B cell (primary cell): ENCODE measurements at regions not wholly inside any gene's neighbourhood (a gene's known extent, or its start where the extent isn't known, plus 50 kb on each side); places are given as distances from the start of the nearest gene placed in this dataset.

Source experiments
- ATAC-seq: fragments of 200-7000 bp; cut with Tn5 transposase; one replicate; pipeline ENCODE4 v1.10.0; 2021; ENCODE audit warnings: low read depth, mild to moderate bottlenecking, moderate number of reproducible peaks, moderate library complexity
- CTCF ChIA-PET: fragments of 350-600 bp; sonication (Branson Sonifier 250); formaldehyde crosslinking; loops from one replicate; lab custom pipeline; 2021; ENCODE audit warnings: antibody characterized with exemption, inconsistent platforms; lab: Charles Lee
- POLR2A ChIA-PET: fragments of 350-600 bp; sonication (Branson Sonifier 250); formaldehyde crosslinking; loops from one replicate; lab custom pipeline; 2021; ENCODE audit warnings: antibody characterized with exemption; lab: Charles Lee
- DNase-seq: peaks from one replicate; pipeline ENCODE4 v3.0.0; 2013
- H2AFZ ChIP-seq: 2 replicates; pipeline ENCODE4 v1.6.1; 2012; ENCODE audit warnings: mild to moderate bottlenecking, low read depth, low read length; ENCODE audit not compliant: insufficient read depth, poor library complexity, severe bottlenecking
- H3K27ac ChIP-seq, 2 donors: 1 replicate in 1 of 2; 2 replicates in 1 of 2; pipeline ENCODE4 v1.5.1; 2012 to 2013; ENCODE audit warnings: low read length in 2 of 2, mild to moderate bottlenecking in 2 of 2, moderate library complexity in 1 of 2
- H3K27me3 ChIP-seq, 4 experiments: fragments of 200-600 bp in 1 of 4; sonication (generic) in 1 of 4; replicated peaks in 1 of 4; 1 replicate in 2 of 4; 2 replicates in 2 of 4; pipeline versions ENCODE4 v1.6.1 to v1.7.0; 2013 to 2016; ENCODE audit warnings: low read length in 3 of 4, mild to moderate bottlenecking in 2 of 4, mixed read lengths in 1 of 4, moderate library complexity in 1 of 4; ENCODE audit not compliant: insufficient read depth in 4 of 4, control insufficient read depth in 3 of 4; ENCODE audit errors: control extremely low read depth in 1 of 4
- H3K36me3 ChIP-seq, 2 experiments: replicated peaks in 1 of 2; 1 replicate in 1 of 2; 2 replicates in 1 of 2; pipeline versions ENCODE4 v1.6.1 to v1.7.1; 2013; ENCODE audit warnings: low read length in 1 of 2; ENCODE audit not compliant: insufficient read depth in 2 of 2, control insufficient read depth in 1 of 2; ENCODE audit errors: control extremely low read depth in 1 of 2, extremely low read depth in 1 of 2
- H3K4me1 ChIP-seq, 2 donors: fragments of 200-600 bp in 1 of 2; sonication (generic) in 1 of 2; 1 replicate in 1 of 2; 2 replicates in 1 of 2; pipeline versions ENCODE4 v1.5.1 to v1.6.1; 2013 to 2017; ENCODE audit warnings: low read length in 2 of 2; ENCODE audit not compliant: control insufficient read depth in 2 of 2, insufficient read depth in 2 of 2
- H3K4me2 ChIP-seq: replicated peaks from 2 replicates; pipeline ENCODE3; 2012; ENCODE audit warnings: mild to moderate bottlenecking, low read depth, low read length; ENCODE audit not compliant: poor library complexity, severe bottlenecking
- H3K4me3 ChIP-seq, 5 experiments: fragments of 200-600 bp in 1 of 5; sonication (generic) in 1 of 5; 1 replicate in 3 of 5; 2 replicates in 2 of 5; pipeline versions ENCODE4 v1.5.1 to v1.7.0; 2011 to 2016; ENCODE audit warnings: low read length in 4 of 5, mild to moderate bottlenecking in 4 of 5, low read depth in 2 of 5, control low read depth in 1 of 5, moderate library complexity in 1 of 5; ENCODE audit not compliant: insufficient read depth in 1 of 5; ENCODE audit errors: control extremely low read depth in 1 of 5, extremely low read depth in 1 of 5
- H3K79me2 ChIP-seq: fragments of 200-600 bp; sonication (generic); one replicate; pipeline ENCODE4 v1.6.0; 2016; ENCODE audit warnings: low read length; ENCODE audit not compliant: control insufficient read depth, insufficient read depth
- H3K9ac ChIP-seq: fragments of 200-600 bp; sonication (generic); 2 replicates; pipeline ENCODE4 v1.6.1; 2017; ENCODE audit warnings: mild to moderate bottlenecking, low read length, moderate library complexity
- H3K9me3 ChIP-seq, 3 donors: one replicate each; pipeline versions ENCODE4 v1.6.1 to v1.7.1; 2013; ENCODE audit warnings: low read length in 2 of 3; ENCODE audit not compliant: control insufficient read depth in 2 of 3, insufficient read depth in 1 of 3; ENCODE audit errors: control extremely low read depth in 1 of 3
- H4K20me1 ChIP-seq: 2 replicates; pipeline ENCODE4 v1.6.0; 2012; ENCODE audit warnings: mild to moderate bottlenecking, low read length; ENCODE audit not compliant: insufficient read depth, control insufficient read depth, poor library complexity, severe bottlenecking
- H3K27ac Mint-ChIP-seq: one replicate; pipeline ENCODE4 v1.8.0; 2021; ENCODE audit warnings: mixed read lengths
- H3K27me3 Mint-ChIP-seq: one replicate; pipeline ENCODE4 v1.8.0; 2021; ENCODE audit warnings: mixed read lengths
- H3K4me1 Mint-ChIP-seq: one replicate; pipeline ENCODE4 v1.8.0; 2021; ENCODE audit warnings: mixed read lengths
- H3K4me3 Mint-ChIP-seq: one replicate; pipeline ENCODE4 v1.8.0; 2021; ENCODE audit warnings: mixed read lengths
- H3K9me3 Mint-ChIP-seq: one replicate; pipeline ENCODE4 v1.8.0; 2022; ENCODE audit warnings: mixed read lengths; ENCODE audit not compliant: insufficient read depth
- CTCF ChIP-seq: fragments of 200-600 bp; IDR thresholded peaks from one replicate; pipeline ENCODE4 v1.8.0; 2022; ENCODE audit warnings: antibody characterized with exemption, mild to moderate bottlenecking
- EZH2 ChIP-seq: IDR thresholded peaks from 2 replicates; pipeline ENCODE4 v1.6.1; 2012; ENCODE audit warnings: borderline replicate concordance, low read depth, mild to moderate bottlenecking, moderate library complexity, low read length; ENCODE audit not compliant: insufficient read depth, poor library complexity, severe bottlenecking
- WGBS: methylation state at CpG from one replicate; pipeline ENCODE4 v1.1.5; 2013; ENCODE audit warnings: missing lambda C conversion rate; ENCODE audit not compliant: insufficient coverage; 5-methylcytosine and 5-hydroxymethylcytosine counted together
- intact Hi-C: fragments of 100-400 bp; cut with micrococcal nuclease; formaldehyde crosslinking; loops from one replicate; pipeline ENCODE4 v1.10.0; 2022

GRCh38 chr9:87211669-87212068 lies 264.4 kb upstream of the GAS1 start:
- H3K27me3 Mint-ChIP-seq, result no peaks in the 10 kb centered on the region
- Histone ChIP-seq H3K9ac (no peak overlapping the region), H2AFZ (no peak overlapping the region), H3K9me3 (no peaks in the 10 kb centered on the region), H3K27ac (no peak overlapping the region), H3K36me3 (no peaks in the 10 kb centered on the region), H3K4me1 (no peaks in the 10 kb centered on the region), H3K4me2 (no peak overlapping the region), H3K4me3 (no peak overlapping the region), H3K79me2 (no peaks in the 10 kb centered on the region), H4K20me1 (no peaks in the 10 kb centered on the region), H3K27me3 (no peaks in the 10 kb centered on the region)
- no peak overlapping the region for H3K27ac Mint-ChIP-seq
- no peaks in the 10 kb centered on the region for H3K4me1 Mint-ChIP-seq
- DNase-seq, result no peak
- H3K9me3 Mint-ChIP-seq, result no peaks in the 10 kb centered on the region
- no peak overlapping the region for H3K4me3 Mint-ChIP-seq
- no peak for TF ChIP-seq CTCF
- ChIA-PET POLR2A (no interaction called here), CTCF (no interaction called here)
- intact Hi-C loops, result no loop called here
- WGBS, result no CpG with 5 or more reads among the region's 2 CpGs
- no peak for ATAC-seq

GRCh38 chr9:87212605-87213021 lies 265.3 kb upstream of the GAS1 start:
- CTCF ChIA-PET, result no interaction called here
- no peaks in the 10 kb centered on the region for H3K4me1 Mint-ChIP-seq
- Histone ChIP-seq H3K27me3 (no peaks in the 10 kb centered on the region), H3K9ac (no peak overlapping the region), H3K27ac (no peak overlapping the region), H3K9me3 (no peaks in the 10 kb centered on the region), H3K36me3 (no peaks in the 10 kb centered on the region), H2AFZ (no peak overlapping the region), H3K4me2 (no peak overlapping the region), H4K20me1 (no peaks in the 10 kb centered on the region), H3K79me2 (no peaks in the 10 kb centered on the region), H3K4me1 (no peaks in the 10 kb centered on the region), H3K4me3 (no peak overlapping the region)
- DNase-seq (no peak), ATAC-seq (no peak)
- POLR2A ChIA-PET, result no interaction called here
- H3K4me3 Mint-ChIP-seq, result no peak overlapping the region
- H3K27ac Mint-ChIP-seq, result no peak overlapping the region
- no CpG with 5 or more reads among the region's 3 CpGs for WGBS
- no peaks in the 10 kb centered on the region for H3K27me3 Mint-ChIP-seq
- TF ChIP-seq EZH2, result no peak
- no peak for TF ChIP-seq CTCF
- intact Hi-C loops, result no loop called here
- H3K9me3 Mint-ChIP-seq, result no peaks in the 10 kb centered on the region
